ENCODE measurements at regions not wholly inside any gene's neighbourhood (a gene's known extent, or its start where the extent isn't known, plus 50 kb on each side); places are given as distances from the start of the nearest gene placed in this dataset.

DNA sequence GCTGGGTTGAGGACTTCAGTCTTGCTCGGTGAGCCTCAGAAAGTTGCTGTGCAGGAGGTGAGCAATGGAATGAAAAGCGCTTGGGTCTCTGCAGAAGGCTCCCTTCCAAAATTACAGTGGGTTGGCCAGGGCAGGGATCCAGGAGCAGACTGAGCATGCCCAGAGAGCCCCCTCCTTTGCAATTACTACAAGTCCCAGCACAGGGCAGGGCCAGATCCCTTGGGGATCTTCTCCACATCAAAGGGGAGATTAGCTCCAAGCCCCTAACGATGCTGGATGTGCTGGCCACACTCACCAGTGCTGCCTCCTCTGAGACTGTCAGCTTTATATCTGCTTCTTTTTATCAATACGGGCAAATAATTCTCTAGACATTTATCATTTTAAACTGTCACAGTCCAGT, 337.5 kb downstream of the RPS24 start:
- no peaks in the 10 kb centered on the region for H3K9me3 ChIP-seq
- no peaks in the 10 kb centered on the region for H3K36me3 ChIP-seq
- TF ChIP-seq, protein P1, sequence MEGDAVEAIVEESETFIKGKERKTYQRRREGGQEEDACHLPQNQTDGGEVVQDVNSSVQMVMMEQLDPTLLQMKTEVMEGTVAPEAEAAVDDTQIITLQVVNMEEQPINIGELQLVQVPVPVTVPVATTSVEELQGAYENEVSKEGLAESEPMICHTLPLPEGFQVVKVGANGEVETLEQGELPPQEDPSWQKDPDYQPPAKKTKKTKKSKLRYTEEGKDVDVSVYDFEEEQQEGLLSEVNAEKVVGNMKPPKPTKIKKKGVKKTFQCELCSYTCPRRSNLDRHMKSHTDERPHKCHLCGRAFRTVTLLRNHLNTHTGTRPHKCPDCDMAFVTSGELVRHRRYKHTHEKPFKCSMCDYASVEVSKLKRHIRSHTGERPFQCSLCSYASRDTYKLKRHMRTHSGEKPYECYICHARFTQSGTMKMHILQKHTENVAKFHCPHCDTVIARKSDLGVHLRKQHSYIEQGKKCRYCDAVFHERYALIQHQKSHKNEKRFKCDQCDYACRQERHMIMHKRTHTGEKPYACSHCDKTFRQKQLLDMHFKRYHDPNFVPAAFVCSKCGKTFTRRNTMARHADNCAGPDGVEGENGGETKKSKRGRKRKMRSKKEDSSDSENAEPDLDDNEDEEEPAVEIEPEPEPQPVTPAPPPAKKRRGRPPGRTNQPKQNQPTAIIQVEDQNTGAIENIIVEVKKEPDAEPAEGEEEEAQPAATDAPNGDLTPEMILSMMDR (IDR thresholded peaks at IDR 0.05), result no peak
- no peak overlapping the region for H3K27ac ChIP-seq
- DNase-seq (ENCODE audit: low spot score) (no peak), ATAC-seq (ENCODE audit: insufficient number of reproducible peaks, low FRiP score, low read depth) (no peak)
- H3K4me3 ChIP-seq, result no peak overlapping the region
- H3K27me3 ChIP-seq (replicated peaks; ENCODE audit: insufficient read depth), result no peaks in the 10 kb centered on the region
- H3K4me1 ChIP-seq (ENCODE audit: control insufficient read depth in 1 of 2, low read depth in 2 of 2), result no peaks in the 10 kb centered on the region

DNA sequence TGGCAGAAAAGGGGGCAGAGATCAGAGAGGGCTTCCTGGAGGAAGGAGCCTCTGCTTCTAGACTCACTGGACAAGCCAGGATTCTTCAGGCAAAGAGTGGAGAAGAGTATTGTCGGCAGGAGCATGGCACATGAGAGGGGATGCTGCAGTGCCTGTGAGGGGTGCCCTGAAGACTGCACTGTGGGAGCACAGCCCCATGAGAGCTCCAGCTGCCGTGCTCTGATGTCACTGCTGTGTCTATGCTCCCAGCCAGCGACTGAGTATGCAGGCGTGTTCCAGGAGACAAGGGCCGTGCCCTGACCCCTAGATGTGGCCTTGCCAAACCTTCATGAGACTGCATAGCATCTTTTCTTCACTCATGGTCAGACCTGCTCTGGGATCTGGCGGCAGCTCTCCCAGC, 339.1 kb downstream of the RPS24 start:
- no peak overlapping the region for H3K4me3 ChIP-seq
- no peaks in the 10 kb centered on the region for H3K27me3 ChIP-seq (replicated peaks; ENCODE audit: insufficient read depth)
- H3K36me3 ChIP-seq, result no peaks in the 10 kb centered on the region
- TF ChIP-seq, protein P1 (IDR thresholded peaks at IDR 0.05), result no peak
- H3K27ac ChIP-seq, result no peak overlapping the region
- ATAC-seq (ENCODE audit: insufficient number of reproducible peaks, low FRiP score, low read depth), result no peak
- no peak for DNase-seq (ENCODE audit: low spot score)
- no peaks in the 10 kb centered on the region for H3K4me1 ChIP-seq (ENCODE audit: control insufficient read depth in 1 of 2, low read depth in 2 of 2)
- H3K9me3 ChIP-seq, result no peaks in the 10 kb centered on the region

DNA sequence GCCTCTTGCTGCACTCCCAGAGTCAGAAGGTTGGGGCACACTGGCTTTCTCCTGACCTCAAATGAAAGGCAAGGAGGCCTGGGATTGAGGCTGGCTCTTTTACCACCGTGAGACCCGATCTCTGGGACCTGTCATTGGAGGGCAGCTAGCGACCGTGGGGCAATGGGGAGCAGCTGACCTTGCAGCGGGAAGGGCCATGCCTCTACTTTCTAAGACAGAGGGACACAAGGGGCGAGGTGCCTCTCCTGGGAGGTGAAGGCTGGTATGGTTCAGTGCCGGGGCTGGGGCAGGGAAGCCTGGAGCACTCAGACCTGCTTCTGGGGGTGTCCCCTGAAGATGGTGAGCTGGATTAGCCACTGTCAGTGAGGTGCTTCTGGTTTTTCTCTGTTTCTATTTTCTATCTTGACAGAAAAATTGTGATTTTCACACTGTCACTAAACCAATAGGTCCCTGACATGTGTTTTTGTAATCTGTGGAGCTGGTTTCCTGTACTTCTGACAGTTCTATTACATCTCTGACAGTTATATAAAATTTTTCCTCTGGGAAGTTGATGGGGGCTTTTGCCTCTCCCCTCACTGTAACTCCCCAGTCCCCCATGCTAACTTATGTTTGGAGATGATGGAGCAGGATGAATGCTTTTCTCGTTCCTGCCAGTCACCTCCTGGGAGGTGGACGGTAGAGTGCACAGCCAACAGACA, 340.8 kb downstream of the RPS24 start:
- ATAC-seq (ENCODE audit: insufficient number of reproducible peaks, low FRiP score, low read depth) (no peak), DNase-seq (ENCODE audit: low spot score) (no peak)
- TF ChIP-seq, protein P1 (IDR thresholded peaks at IDR 0.05), result no peak

DNA sequence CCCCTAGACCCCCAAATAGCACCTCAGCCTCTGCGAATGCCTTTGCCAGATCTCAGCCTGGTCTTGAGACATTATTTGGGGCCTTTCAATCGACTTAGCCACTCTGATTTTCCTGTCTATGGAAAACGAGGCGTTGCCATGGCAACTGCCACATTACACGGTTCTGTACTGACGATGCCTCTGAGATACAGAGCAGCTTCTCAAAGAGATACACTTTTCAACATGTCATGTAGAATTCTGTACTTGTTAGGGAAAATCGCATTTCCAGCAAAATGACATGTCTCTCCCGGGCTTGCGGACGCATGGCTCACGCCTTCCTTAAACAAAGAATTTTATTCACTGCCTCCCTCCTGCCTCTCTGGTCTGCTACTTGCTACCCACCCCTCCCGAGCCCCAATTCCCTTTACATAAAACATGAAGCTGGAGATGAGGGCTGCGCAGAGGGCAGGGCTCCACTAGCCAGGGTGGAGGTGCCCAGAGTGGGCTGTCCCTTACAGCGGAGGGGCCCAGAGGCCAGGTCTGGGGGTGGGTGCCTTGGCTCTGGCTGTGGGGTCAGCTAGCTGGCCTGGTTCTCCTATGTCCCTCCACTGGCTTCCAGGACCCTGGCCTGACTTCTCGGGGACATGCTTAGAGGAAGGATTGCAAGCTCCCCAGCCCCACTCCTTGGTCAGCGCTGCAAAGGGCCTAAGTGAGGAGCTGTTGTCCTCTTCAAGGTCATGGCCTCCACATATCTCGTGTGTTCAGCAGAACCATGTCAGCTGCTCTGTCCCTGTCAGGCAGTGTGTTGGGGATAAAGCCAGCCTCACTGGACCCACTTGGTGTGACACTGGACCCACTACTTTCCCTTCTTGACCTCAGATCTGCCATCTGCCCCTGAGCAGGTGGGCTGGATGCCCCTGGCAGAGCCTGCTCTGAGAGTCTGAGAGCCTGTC, 342.5 kb downstream of the RPS24 start:
- no peak for ATAC-seq (ENCODE audit: insufficient number of reproducible peaks, low FRiP score, low read depth)
- Histone ChIP-seq H3K9me3 (no peaks in the 10 kb centered on the region), H3K4me1 (ENCODE audit: control insufficient read depth in 1 of 2, low read depth in 2 of 2) (no peaks in the 10 kb centered on the region), H3K27me3 (replicated peaks; ENCODE audit: insufficient read depth) (no peaks in the 10 kb centered on the region), H3K27ac (no peak overlapping the region), H3K36me3 (no peaks in the 10 kb centered on the region), H3K4me3 (no peak overlapping the region)
- TF ChIP-seq, protein P1 (IDR thresholded peaks at IDR 0.05), result no peak
- no peak for DNase-seq (ENCODE audit: low spot score)

More for the DNA sequence above, 340.8 kb downstream of the RPS24 start:
- no peak overlapping the region for H3K4me3 ChIP-seq
- H3K36me3 ChIP-seq, result no peaks in the 10 kb centered on the region
- no peaks in the 10 kb centered on the region for H3K27me3 ChIP-seq (replicated peaks; ENCODE audit: insufficient read depth)
- H3K4me1 ChIP-seq (ENCODE audit: control insufficient read depth in 1 of 2, low read depth in 2 of 2), result no peaks in the 10 kb centered on the region
- no peaks in the 10 kb centered on the region for H3K9me3 ChIP-seq
- H3K27ac ChIP-seq, result no peak overlapping the region

DNA sequence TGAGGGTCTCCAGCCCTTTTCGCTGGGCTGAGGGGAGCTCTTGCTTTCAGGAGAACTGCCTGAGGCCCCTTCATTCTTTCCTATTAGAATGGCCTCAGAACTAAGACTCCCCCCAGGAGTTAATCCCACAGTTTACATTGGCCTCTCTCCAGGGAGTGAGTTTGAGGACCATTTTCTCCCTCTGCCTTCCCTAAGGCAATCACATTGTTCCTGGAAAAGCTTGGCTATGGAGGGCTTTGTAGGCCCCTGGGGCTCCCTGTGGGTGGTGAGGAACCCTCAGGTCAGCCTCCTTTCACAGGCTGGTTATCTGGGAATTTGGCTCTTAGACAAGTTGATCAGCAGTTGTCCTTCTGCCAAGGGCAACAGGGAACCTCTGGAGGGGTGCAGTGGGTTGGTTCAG, 343.7 kb downstream of the RPS24 start:
- TF ChIP-seq, protein P1 (IDR thresholded peaks at IDR 0.05), result no peak

More for the DNA sequence above, 343.7 kb downstream of the RPS24 start:
- H3K27ac ChIP-seq, result no peak overlapping the region
- ATAC-seq (ENCODE audit: insufficient number of reproducible peaks, low FRiP score, low read depth), result no peak
- no peak overlapping the region for H3K4me3 ChIP-seq
- H3K9me3 ChIP-seq, result no peaks in the 10 kb centered on the region
- H3K36me3 ChIP-seq, result no peaks in the 10 kb centered on the region
- no peaks in the 10 kb centered on the region for H3K4me1 ChIP-seq (ENCODE audit: control insufficient read depth in 1 of 2, low read depth in 2 of 2)
- no peaks in the 10 kb centered on the region for H3K27me3 ChIP-seq (replicated peaks; ENCODE audit: insufficient read depth)
- no peak for DNase-seq (ENCODE audit: low spot score)

Measured in thoracic aorta (tissue), 2 donors.